GM10248 (cell line): ENCODE measurements at regions not wholly inside any gene's neighbourhood (a gene's known extent, or its start where the extent isn't known, plus 50 kb on each side); places are given as distances from the start of the nearest gene placed in this dataset.

Experiments
- CTCF ChIA-PET: fragments of 300-600 bp; sonication (Branson Sonifier 250); formaldehyde crosslinking; extraction: SDS; loops from one replicate; lab custom pipeline; 2021; ENCODE audit warnings: antibody characterized with exemption; lab: Yijun Ruan, JAX
- POLR2A ChIA-PET: fragments of 350-650 bp; sonication (Branson Sonifier 250); formaldehyde crosslinking; extraction: SDS; loops from one replicate; lab custom pipeline; 2020; ENCODE audit warnings: antibody characterized with exemption; lab: Yijun Ruan, JAX
- DNase-seq: peaks from one replicate; pipeline ENCODE4 v3.0.0; 2012; ENCODE audit errors: extremely low spot score
- TF ChIP-seq, protein P1 (sequence below): IDR thresholded peaks from 2 replicates; pipeline ENCODE4 v1.5.1; 2012; ENCODE audit warnings: mild to moderate bottlenecking, low read depth; ENCODE audit errors: extremely low read depth, missing control alignments, control extremely low read depth

DNA sequence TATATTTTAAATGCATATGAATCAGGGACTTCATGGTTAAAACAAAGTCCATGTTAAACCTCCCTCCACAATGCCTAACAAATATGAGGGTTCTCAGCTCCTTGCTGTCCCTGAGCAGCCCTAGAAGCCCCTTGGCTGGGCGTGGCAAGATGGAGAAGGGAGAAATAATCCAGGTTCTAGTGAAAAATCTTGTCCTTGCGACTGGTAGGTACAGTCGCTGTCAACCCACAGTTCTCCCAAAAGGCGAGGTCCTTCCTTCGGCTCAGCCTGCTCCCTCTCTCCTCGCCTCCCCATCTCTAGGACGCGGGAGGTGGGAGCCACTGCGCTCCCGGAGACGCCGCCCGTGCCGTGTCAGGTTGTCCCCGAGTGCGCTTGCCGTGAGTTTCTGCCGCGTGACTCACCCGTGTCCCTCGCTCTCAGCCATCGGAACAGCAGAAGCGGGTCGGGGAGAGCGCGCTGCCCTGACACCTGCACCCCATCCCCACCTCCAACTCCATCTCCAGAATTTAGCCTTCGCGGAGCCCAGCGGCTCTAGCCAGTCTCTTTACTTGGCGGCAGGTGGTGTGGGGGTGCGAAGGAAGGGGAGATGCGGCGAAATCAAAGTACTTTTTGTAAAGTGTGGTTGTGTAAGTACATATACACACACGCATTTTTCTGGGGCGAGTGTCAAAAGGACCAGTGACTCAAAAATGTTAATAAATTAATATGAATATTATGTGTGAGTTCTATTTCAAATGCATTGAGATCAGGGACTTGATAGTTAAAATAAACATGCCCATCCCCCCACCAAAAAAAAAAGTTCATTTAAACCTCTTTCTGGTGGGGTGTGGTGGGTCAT is 65.1 kb upstream of the TMEM17 start:
- CTCF ChIA-PET = no interaction called here
- peak; percentile 22 for DNase-seq
- POLR2A ChIA-PET = no interaction called here
- TF ChIP-seq, protein P1, sequence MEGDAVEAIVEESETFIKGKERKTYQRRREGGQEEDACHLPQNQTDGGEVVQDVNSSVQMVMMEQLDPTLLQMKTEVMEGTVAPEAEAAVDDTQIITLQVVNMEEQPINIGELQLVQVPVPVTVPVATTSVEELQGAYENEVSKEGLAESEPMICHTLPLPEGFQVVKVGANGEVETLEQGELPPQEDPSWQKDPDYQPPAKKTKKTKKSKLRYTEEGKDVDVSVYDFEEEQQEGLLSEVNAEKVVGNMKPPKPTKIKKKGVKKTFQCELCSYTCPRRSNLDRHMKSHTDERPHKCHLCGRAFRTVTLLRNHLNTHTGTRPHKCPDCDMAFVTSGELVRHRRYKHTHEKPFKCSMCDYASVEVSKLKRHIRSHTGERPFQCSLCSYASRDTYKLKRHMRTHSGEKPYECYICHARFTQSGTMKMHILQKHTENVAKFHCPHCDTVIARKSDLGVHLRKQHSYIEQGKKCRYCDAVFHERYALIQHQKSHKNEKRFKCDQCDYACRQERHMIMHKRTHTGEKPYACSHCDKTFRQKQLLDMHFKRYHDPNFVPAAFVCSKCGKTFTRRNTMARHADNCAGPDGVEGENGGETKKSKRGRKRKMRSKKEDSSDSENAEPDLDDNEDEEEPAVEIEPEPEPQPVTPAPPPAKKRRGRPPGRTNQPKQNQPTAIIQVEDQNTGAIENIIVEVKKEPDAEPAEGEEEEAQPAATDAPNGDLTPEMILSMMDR = no peak

- POLR2A ChIA-PET = no interaction called here
- no peak for DNase-seq
- CTCF ChIA-PET = no interaction called here
- TF ChIP-seq, protein P1 = no peak
Observed at GRCh38 chr2:62569907-62570841, 64.2 kb upstream of the TMEM17 start.

DNA sequence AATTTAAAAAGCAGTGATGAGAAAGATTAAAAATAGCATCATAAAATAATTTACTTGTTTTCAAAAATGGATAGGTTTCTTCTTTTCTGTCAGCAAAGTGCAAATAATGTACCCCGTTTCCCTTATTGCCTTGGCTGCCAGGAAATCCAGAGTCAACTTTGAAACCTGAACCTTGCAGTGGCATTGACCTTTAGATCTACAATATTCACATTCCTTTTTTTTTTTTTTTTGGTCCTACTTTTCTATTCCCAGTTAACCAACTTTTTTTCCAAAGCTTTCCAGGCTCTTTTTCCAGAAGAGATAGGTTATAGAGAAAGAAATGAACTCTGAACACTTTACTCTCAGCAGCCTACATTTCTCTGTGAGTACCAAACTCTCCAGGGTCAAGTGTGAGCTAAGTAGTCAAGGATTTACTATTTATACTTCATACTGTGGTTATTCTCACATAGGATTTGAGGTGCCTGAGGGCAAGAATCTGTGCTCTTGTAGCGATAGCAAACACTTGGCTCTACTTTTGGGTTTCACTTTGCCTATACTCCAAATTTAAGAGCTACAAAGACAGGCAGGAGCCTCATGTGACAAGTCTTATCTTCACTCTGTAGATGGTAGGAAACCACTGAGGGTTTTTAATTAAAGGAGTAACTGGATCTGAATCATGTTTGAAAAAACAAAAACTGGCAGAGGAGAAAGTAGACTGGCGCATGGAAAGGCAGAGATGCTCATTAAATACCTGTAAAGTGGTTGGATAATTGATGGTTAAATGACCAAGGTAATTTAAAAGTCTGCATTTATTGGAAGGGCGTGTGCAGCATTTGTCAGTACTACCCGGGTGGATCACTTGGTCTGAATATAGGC is 63.2 kb upstream of the TMEM17 start:
- TF ChIP-seq, protein P1 = no peak
- POLR2A ChIA-PET = no interaction called here
- CTCF ChIA-PET = no interaction called here
- DNase-seq = no peak

GRCh38 chr2:62568074-62568473 is 62.1 kb upstream of the TMEM17 start:
- ChIA-PET CTCF (interaction anchor here (1.7 kb wide), 1 partner anchor 13 kb away, joined by 4 read pairs; no protein-coding TSS in a partner anchor), POLR2A (no interaction called here)
- DNase-seq = no peak
- TF ChIP-seq, protein P1 = no peak

GRCh38 chr2:62567669-62568068 is 61.7 kb upstream of the TMEM17 start:
- ChIA-PET POLR2A (no interaction called here), CTCF (interaction anchor here (0.9 to 1.7 kb wide), 3 partner anchors 10 to 920 kb away, joined by 3 to 4 read pairs (median 4); no protein-coding TSS in a partner anchor)
- TF ChIP-seq, protein P1 = no peak
- no peak for DNase-seq
